Motor neuron (in vitro differentiated cells): ENCODE measurements at regions not wholly inside any gene's neighbourhood (a gene's known extent, or its start where the extent isn't known, plus 50 kb on each side); places are given as distances from the start of the nearest gene placed in this dataset.

Source experiments
- ATAC-seq, 8 experiments: fragments of 200-7000 bp; cut with Tn5 transposase; replicated peaks in 6 of 8; 2 replicates each; pipeline ENCODE4 v1.8.0; 2021; ENCODE audit warnings: mild to moderate bottlenecking in 8 of 8, moderate library complexity in 8 of 8
- H3K27ac ChIP-seq, 2 donors: fragments of 250-450 bp; sonication (Bioruptor Pico); 2 replicates each; pipeline ENCODE4 v1.9.0; 2021; ENCODE audit warnings: antibody characterized with exemption in 2 of 2, mild to moderate bottlenecking in 2 of 2, moderate library complexity in 1 of 2
- H3K4me1 ChIP-seq, 2 donors: fragments of 250-450 bp; sonication (Bioruptor Pico); replicated peaks in 1 of 2; 2 replicates each; pipeline ENCODE4 v1.6.1; 2021; ENCODE audit warnings: antibody characterized with exemption in 2 of 2, mild to moderate bottlenecking in 2 of 2, moderate library complexity in 1 of 2
- H3K4me3 ChIP-seq, 5 donors: fragments of 250-450 bp; sonication (Bioruptor Pico); 2 replicates each; pipeline ENCODE4 v1.9.0; 2021; ENCODE audit warnings: antibody characterized with exemption in 5 of 5, mild to moderate bottlenecking in 5 of 5, moderate library complexity in 4 of 5
- WGBS, 10 experiments: fragments of 450-650 bp; shearing (Covaris generic); methylation state at CpG; one replicate each; pipeline ENCODE4 v1.0.0; 2022; 5-methylcytosine and 5-hydroxymethylcytosine counted together
- in situ Hi-C, 9 experiments: fragments of 400-800 bp; cut with MboI; loops; one replicate each; pipeline ENCODE4 v1.15.0; 2021; ENCODE audit warnings: low sequenced_read_pairs in 9 of 9, low pct_unique_long_range_greater_than_20kb in 2 of 9; ENCODE audit not compliant: unreplicated experiment in 9 of 9

GRCh38 chr3:18295171-18295920, 129.8 kb downstream of the SATB1 start:
- H3K27ac ChIP-seq: no peak overlapping the region
- H3K4me3 ChIP-seq: no peak overlapping the region
- no peaks in the 10 kb centered on the region for H3K4me1 ChIP-seq
- in situ Hi-C loops: no loop called here
- WGBS, 10 experiments: 0 to 100% (median 17%) methylated on average over 1 of the region's 2 CpGs; no CpG with 5 or more reads in 5 of the 10 experiments
- peak in 4 of 8 experiments; percentile 16 to 100 (median 99) for ATAC-seq

DNA sequence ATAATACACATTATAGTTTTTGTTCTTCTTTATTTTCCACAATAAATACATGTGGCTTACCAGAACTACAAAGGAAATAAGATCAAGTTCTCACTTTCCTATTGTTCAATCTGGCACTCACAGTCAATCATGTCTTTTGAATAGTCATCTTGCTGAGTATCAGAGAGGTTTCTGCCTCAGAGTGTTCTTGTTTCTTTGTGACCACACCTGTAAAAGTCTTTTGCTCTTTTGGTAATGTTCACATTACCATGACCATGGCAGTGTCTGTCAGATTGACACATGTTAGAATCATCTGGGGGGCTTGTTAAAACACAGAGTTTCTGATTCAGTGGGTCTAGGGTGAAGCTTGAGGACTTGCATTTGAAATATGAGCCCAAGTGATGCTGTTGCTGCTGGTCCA, 135.0 kb downstream of the SATB1 start:
- no peak overlapping the region for H3K27ac ChIP-seq
- no peak for ATAC-seq
- H3K4me1 ChIP-seq: no peaks in the 10 kb centered on the region
- in situ Hi-C loops: no loop called here
- no peak overlapping the region for H3K4me3 ChIP-seq

GRCh38 chr3:18288243-18288642, 136.9 kb downstream of the SATB1 start:
- in situ Hi-C loops: no loop called here
- WGBS, 10 experiments: 16 to 97% (median 78%) methylated on average over 1 to 3 of the region's 3 CpGs
- no peak overlapping the region for H3K4me3 ChIP-seq
- H3K27ac ChIP-seq: no peak overlapping the region
- no peaks in the 10 kb centered on the region for H3K4me1 ChIP-seq
- ATAC-seq: no peak

GRCh38 chr3:18284716-18285115, 140.4 kb downstream of the SATB1 start:
- H3K4me1 ChIP-seq: no peaks in the 10 kb centered on the region
- in situ Hi-C loops: no loop called here
- 29 to 100% (median 83%) methylated on average over 2 of the region's 2 CpGs; no CpG with 5 or more reads in 5 of the 10 experiments for WGBS, 10 experiments
- ATAC-seq: peak in 1 of 8 experiments; percentile 28
- no peak overlapping the region for H3K27ac ChIP-seq
- no peak overlapping the region for H3K4me3 ChIP-seq

- peak in 5 of 8 experiments; percentile 16 to 58 (median 27) for ATAC-seq
- H3K27ac ChIP-seq: no peak overlapping the region
- 4 to 88% (median 49%) methylated on average over 1 to 2 of the region's 2 CpGs for WGBS, 10 experiments
- in situ Hi-C loops: no loop called here
- H3K4me3 ChIP-seq: no peak overlapping the region
- no peaks in the 10 kb centered on the region for H3K4me1 ChIP-seq
These were observed 141.5 kb downstream of the SATB1 start for GRCh38 chr3:18283680-18284079.

- no peak overlapping the region for H3K27ac ChIP-seq
- 7 to 92% (median 78%) methylated on average over 1 to 2 of the region's 2 CpGs; no CpG with 5 or more reads in 2 of the 10 experiments for WGBS, 10 experiments
- no peaks in the 10 kb centered on the region for H3K4me1 ChIP-seq
- in situ Hi-C loops: no loop called here
- peak in 3 of 8 experiments; percentile 26 to 97 (median 49) for ATAC-seq
- H3K4me3 ChIP-seq: no peak overlapping the region
These were observed 142.6 kb downstream of the SATB1 start for GRCh38 chr3:18282507-18282906.

DNA sequence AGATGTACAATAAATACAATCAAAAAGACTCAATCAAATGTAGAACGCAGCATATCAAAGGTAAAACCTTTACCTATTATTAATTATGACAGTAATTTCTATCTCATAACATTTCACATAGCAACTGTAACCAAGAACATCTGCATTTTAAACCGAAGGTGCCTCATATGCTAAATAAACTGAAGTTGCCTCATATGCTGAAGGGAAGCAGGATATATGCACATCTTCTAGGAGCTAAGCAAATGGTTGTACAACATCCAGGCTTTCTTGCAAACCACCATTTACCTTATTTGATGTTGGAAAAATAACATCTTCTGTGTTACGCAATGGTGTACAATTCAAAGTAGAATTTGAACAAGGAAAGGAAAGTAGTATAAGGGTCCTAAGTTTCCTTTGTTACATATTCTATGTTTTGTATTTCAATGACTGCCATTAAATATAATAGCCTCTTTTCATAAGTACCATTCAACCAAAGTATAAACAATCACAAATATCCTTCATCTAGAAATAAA, 145.9 kb downstream of the SATB1 start:
- ATAC-seq: peak in 3 of 8 experiments; percentile 56 to 81 (median 71)
- 26 to 96% (median 87%) methylated on average over 1 to 3 of the region's 3 CpGs; no CpG with 5 or more reads in 2 of the 10 experiments for WGBS, 10 experiments
- in situ Hi-C loops: no loop called here
- no peak overlapping the region for H3K27ac ChIP-seq
- no peaks in the 10 kb centered on the region for H3K4me1 ChIP-seq
- no peak overlapping the region for H3K4me3 ChIP-seq

DNA sequence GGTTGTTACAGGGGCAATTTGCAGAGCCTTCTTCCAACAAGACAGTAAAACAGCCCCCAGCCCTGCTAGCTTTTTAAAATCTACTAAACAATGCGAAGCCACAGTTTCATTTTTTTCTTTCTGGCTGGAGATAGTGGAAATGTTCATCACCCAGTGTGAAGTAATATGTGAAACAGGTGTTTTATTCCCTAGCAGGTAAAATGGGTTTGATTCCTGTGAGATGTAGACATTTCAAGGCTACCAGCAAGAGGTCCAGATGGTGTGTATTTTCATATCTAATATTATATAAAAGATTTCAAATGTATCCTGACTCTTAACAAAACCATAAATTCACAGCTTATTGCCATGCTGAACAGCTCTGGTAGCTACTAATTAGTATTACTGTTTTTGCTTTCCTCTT, 160.3 kb downstream of the SATB1 start:
- 0 to 100% (median 90%) methylated on average over 1 of the region's 1 CpG; no CpG with 5 or more reads in 3 of the 10 experiments for WGBS, 10 experiments
- no peak for ATAC-seq
- in situ Hi-C loops: no loop called here
- H3K4me3 ChIP-seq: no peak overlapping the region
- H3K4me1 ChIP-seq: no peaks in the 10 kb centered on the region
- no peak overlapping the region for H3K27ac ChIP-seq

DNA sequence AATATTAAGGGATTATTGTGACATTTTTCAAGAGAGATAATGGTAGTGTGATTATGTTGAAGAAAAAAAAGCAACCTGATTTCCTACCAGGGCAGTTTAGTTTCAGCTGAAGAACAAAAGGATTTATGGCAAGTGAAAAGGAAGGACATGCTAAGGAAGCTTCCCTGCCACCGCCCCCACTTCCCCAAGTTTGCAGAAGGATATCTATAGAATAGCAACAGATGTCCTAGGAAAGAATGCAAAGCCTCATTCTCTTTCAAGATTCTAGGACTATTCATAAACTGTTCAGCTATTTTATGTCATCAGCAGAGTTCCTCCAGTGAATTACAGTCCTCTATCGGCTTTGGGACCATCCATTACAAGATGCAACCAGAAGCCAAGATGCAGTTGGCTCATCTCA, 160.8 kb downstream of the SATB1 start:
- no peak for ATAC-seq
- no peak overlapping the region for H3K4me3 ChIP-seq
- H3K27ac ChIP-seq: no peak overlapping the region
- H3K4me1 ChIP-seq: no peaks in the 10 kb centered on the region
- 23 to 93% (median 69%) methylated on average over 1 to 2 of the region's 2 CpGs; no CpG with 5 or more reads in 2 of the 10 experiments for WGBS, 10 experiments
- in situ Hi-C loops: no loop called here

GRCh38 chr3:18258492-18258891, 166.6 kb downstream of the SATB1 start:
- no peak overlapping the region for H3K27ac ChIP-seq
- H3K4me3 ChIP-seq: no peak overlapping the region
- 56 to 100% (median 98%) methylated on average over 3 to 7 of the region's 7 CpGs; no CpG with 5 or more reads in 2 of the 10 experiments for WGBS, 10 experiments
- ATAC-seq: no peak
- no peaks in the 10 kb centered on the region for H3K4me1 ChIP-seq
- in situ Hi-C loops: no loop called here

DNA sequence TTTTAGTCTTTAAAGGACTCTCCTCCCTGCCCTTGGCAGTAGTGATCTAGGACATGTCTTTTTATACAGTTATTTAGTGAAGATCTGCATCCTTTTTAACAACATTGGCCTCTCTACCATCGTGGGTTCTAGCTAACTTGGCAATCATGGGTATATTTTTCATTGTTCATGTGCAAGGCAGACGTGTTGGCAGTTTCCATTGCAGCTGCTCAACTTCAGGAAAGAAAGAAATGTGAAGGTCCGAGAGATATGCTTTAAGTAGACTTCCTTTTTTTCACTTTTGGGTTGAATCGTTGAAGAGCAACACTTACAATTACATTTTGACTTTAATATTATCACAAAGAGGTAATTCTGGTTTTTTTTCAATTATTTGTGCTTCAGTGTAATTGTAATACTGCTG, 172.6 kb downstream of the SATB1 start:
- 7 to 100% (median 60%) methylated on average over 1 to 4 of the region's 4 CpGs; no CpG with 5 or more reads in 1 of the 10 experiments for WGBS, 10 experiments
- no peak overlapping the region for H3K4me3 ChIP-seq
- no peak overlapping the region for H3K27ac ChIP-seq
- in situ Hi-C loops: no loop called here
- no peak for ATAC-seq
- peaks cover 4 to 11% of the 10 kb centered on the region in 2 donors for H3K4me1 ChIP-seq

- in situ Hi-C loops: no loop called here
- WGBS, 10 experiments: 17 to 84% (median 65%) methylated on average over 1 to 2 of the region's 2 CpGs; no CpG with 5 or more reads in 3 of the 10 experiments
- no peak overlapping the region for H3K27ac ChIP-seq
- ATAC-seq: no peak
- H3K4me3 ChIP-seq: no peak overlapping the region
- peaks cover 10 to 18% of the 10 kb centered on the region in 2 donors for H3K4me1 ChIP-seq
These were observed 174.1 kb downstream of the SATB1 start for GRCh38 chr3:18250991-18251390.

DNA sequence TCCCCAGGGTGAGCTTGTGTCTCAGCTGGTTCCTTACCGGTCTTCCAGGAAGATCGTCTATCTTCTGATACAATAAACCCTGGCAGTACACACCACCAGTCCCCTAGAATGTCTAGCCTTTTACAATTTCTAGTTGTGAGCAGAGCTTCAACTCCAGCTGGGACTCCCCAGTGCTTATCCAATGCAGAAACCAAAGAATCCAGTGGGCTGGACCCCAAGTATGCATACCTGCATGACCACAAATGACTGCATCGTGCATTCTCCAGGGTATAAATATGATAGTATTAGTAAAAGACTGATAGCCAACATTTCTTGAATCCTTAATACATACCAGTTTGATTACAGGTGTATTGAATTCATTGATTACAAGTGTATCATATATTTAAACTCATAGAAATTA, 176.0 kb downstream of the SATB1 start:
- 0 to 86% (median 40%) methylated on average over 1 to 3 of the region's 3 CpGs; no CpG with 5 or more reads in 3 of the 10 experiments for WGBS, 10 experiments
- peaks cover 10 to 18% of the 10 kb centered on the region in 2 donors for H3K4me1 ChIP-seq
- ATAC-seq: no peak
- in situ Hi-C loops: no loop called here
- H3K27ac ChIP-seq: no peak overlapping the region
- no peak overlapping the region for H3K4me3 ChIP-seq
